Activated T-cell treated with anti-CD3 and anti-CD28 coated beads for 48 hours (primary cell): ENCODE measurements at regions not wholly inside any gene's neighbourhood (a gene's known extent, or its start where the extent isn't known, plus 50 kb on each side); places are given as distances from the start of the nearest gene placed in this dataset.
"Not testable (repeated sequence)": the region's sequence is repeated elsewhere in the genome, so short reads cannot be mapped to it uniquely, and the experiment has no call there.

ENCODE experiments used
- DNase-seq: peaks from one replicate; pipeline ENCODE4 v3.0.0-alpha.2; 2020; ENCODE audit warnings: low read depth

DNA sequence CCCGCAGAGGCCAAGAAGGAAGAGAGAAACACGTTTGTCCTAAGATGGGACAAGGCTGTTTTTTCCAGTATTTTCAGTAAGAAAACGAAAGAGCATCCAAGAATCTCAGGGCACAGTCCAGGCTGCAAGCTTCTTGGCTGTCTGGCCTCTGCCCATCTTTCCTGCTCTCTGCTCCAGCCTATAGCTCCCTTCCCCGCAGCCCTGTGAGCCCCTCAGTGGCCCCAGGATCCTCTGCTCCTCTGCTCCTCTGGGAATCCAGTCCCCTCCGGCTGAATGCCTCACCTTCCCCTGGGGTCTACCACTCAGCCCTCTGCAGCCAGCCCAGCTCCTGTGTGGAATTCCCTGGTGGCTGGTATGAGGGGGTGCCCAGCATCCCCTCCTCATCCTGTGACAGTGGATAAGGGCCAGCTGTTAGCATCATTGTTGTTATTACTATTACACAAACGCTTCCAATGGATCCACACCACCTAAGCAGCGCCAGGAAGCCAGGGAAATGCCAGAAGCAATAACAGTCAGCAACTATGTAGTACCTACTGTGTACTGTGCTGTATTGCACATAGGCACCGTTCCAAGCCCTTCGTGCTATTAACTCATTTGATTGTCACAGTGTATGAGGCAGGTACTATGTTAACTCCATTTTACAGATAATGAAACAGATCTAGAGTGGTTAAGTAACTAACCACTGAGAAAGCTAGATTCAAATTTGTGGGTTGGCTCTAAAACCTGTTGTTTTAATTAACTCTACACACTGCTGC, 60.3 kb upstream of the PTPN1 start:
- no peak for DNase-seq

DNA sequence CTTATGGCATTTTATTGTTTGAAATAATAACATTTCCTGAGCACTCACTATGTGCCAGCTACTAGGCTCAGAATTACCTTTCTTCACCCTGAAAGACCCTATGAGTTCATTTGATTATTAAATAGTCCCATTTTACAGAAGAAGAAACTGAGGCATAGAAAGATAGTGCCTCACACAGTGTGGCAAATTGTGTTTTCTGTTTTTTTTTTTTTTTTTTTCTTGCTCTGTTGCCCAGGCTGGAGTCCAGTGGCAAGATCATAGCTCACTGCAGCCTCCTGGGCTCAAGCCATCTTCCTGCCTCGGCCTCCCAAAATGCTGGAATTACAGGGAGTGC, 59.7 kb upstream of the PTPN1 start:
- no peak for DNase-seq

DNA sequence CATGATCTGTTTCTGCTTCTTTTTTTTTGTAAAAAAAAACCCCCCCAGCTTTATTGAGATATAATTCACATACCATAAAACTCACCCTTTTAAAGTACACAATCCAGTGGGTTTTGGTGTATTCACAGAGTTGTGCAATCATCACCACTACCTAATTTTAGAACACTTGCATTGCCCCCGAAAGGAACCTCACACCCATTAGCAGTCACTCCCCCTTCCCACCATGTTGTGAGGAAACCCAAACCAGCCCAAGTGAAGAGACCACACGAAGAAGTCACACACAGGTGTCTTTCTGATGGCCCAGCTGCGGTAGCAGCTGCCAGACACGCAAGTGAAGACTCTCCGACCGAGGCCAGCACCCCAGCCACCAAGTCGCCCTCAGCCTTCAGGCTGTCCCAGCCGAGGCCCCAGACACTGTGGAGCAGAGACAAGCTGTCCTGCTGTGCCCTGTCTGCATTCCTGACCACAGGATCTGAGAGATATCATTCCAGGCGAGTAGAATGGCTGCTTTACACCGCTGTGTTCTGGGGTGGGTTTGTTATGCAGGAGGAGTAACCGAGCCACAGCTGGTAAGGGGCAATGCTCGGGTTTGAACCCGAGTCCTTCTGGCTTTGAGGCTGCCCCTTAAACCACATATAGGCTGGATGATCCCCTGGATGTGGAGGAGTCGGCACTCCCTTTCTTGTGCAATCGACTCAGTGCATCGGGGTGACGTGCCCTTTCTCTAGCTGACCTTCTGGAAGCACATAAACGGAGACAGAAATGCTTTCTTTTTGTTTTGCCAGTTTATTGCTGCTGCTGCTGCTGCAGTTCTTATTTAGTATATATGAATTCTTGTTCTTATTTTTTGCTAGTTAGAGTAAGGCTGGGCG, 59.1 kb upstream of the PTPN1 start:
- peak; percentile 39 for DNase-seq

DNA sequence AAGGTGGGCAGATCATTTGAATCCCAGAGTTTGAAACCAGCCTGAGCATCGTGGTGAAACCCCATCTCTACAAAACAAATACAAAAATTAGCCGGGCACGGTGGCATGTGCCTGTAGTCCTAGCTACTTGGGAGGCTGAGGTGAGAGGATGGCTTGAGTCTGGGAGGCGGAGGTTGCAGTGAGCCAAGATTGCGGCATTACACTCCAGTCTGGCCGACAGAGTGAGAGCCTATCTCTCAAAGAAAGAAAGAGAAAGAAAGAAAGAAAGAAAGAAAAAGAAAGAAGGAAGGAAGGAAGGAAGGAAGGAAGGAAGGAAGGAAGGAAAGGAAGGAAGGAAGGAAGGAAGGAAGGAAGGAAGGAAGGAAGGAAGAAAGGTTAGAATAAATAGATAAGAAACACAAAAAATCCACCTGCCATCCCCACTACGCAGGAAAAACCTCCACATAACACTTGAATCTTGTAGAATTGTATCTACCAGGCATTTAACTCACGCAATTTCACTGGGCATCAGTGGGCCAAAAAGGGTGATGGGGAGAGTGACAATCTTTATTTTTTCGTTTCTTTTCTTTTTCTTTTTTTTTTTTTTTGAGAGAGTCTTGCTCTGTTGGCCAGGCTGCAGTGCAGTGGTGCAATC, 58.3 kb upstream of the PTPN1 start:
- not testable (repeated sequence) for DNase-seq

DNA sequence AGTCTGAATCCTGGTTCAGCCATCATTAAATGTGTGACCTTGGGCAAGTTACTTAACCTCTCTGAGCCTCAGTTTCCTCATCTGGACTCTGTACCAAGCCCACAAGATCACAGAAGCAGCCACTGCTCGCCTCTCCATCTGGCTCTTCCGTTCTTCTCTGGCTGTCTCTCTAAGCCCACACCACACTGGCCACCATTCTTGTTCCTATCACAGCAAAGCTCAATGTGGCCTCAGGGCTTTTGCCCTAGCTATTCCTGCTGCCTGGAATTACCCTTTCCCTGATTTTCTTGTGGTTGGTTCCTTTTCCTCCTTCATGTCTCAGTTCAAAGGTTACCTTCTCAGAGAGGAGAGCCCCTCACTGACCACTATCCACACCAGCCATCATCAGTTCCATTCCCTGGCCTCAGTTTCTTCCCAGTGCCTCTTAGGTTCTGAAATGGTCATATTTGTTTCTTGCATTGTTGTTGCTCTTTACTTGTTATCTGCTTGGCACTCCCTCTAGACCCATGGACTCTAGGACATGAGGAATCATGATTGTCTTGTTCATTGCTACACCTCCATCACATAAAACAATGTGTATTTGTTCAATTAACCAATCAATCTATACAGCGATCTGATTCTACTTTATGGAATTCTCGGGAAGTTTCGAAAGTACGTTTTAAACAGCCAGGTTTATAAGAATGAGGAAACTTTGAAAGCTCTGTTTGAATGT, 56.5 kb upstream of the PTPN1 start:
- DNase-seq = no peak

DNA sequence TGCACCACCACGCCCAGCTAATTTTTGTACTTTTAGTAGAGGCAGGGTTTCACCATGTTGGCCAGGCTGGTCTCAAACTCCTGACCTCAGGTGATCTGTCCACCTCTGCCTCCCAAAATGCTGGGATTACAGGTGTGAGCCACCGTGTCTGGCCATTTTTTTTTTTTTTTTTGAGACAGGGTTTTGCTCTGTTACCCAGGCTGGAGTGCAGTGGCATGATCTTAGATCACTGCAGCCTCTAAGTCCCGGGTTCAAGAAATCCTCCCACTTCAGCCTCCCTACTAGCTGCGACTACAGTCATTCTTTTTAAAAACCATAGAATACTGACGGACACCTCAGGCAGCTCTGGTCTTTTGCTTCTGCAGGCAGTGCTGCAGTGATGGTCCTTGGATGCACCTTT, 54.9 kb upstream of the PTPN1 start:
- not testable (repeated sequence) for DNase-seq

DNA sequence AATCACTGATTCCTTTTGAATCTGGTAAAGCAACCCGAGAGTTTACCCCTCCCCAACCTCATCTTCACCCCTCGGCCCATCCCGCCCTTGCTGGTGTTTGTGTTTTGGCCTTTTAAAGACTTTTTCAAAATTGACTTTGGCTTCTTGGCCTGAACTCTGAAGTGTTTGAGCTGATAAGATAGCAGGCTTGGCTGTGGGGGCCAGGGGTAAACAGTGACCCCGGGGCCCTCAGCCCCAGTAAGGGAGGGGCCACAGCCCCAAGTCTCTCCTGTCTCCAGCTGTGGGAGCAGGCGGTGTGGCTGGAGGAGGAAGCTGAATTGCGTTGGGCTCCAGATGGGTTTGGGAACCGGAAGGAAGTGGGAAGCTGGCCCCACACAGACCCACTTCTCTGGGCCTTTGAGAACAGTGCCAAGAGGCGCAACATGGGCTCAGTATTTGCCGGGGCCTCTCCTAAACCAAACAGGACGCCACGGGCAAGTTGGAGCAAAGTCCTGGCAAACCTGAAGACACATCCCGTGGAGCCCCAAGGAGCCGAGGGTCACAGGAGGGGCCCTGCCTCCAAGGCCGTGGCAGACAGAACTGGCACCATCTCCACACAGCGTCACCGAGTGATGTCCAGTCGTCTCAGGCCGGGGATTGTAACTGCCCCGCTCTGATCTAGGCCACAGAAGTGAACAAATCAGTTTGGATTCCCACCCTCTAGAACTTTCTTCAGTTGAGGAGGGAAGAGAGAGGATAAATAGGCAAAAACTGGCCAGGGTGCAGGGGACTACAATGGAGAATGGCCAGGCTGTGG, 54.3 kb upstream of the PTPN1 start:
- no peak for DNase-seq

DNA sequence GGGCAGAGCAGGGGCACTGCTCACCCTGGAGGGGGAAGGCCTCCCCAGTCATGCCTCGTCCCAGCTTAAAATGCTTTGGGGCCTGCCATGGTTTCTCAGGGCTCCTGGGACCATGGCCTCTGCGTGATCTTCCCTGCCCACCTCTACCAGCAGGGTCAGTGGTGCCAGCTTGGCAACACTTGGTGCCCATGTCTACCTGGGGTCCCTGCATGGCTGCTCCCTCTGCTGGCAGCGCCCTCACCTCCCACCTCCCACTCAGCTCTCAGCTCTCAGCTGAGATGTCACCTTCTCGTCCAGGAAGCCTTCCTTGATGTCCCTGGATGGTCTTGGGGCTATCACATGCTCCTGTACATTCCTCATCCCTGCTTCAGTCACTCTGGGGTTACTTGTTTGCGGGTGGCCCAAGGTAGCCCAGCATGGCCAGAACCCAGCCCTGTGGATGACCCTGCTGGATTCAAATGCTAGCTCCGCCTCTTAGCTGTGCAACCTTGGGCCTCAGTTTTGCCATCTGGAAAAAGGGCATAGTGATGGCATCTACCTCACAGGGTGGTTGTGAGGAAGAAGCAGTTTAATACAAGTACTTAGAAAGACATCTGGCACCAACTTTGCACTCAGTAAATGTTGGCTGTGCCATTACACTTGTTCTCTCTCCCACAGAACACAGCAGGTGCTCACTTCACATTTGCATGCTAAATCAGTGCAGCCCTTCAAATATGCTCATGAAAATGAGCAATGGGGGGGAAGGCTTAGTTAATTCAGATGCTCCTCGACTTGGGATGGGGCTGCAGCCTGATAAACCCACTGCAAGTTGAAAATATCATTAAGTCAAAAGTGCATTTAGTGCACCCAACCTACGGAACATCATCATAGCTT, 53.5 kb upstream of the PTPN1 start:
- DNase-seq = no peak

DNA sequence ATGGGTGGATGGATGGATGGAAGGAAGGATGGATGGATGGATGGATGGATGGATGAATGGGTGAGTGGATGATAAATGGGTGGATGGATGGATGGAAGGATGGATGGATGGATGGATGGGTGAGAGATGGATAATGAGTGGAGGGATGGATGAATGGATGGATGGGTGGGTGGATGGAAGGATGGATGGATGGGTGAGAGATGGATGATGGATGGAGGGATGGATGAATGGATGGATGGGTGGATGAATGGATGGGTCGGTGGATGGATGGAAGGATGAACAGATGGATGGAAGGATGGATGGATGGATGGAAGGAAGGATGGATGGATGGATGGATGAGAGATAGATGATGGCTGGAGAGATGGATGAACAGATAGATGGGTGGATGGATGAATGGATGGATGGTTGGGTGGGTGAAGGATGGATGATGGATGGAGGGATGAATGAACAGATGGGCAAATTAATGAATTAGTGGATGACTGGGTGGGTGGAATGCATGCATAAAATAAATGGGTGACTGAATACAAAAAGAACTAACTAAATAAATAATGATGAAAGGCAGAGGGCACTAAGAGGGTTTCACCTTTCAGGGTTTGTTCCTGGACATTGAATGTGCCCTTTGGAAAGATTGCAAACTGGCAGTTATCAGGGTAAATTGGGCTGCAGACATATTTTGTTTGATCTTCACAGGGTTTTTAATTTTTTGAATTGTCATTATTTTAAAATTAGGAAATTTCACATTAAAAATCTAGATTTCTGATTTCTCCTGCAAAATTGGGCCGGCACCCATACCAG, 50.9 kb upstream of the PTPN1 start:
- DNase-seq = no peak

DNA sequence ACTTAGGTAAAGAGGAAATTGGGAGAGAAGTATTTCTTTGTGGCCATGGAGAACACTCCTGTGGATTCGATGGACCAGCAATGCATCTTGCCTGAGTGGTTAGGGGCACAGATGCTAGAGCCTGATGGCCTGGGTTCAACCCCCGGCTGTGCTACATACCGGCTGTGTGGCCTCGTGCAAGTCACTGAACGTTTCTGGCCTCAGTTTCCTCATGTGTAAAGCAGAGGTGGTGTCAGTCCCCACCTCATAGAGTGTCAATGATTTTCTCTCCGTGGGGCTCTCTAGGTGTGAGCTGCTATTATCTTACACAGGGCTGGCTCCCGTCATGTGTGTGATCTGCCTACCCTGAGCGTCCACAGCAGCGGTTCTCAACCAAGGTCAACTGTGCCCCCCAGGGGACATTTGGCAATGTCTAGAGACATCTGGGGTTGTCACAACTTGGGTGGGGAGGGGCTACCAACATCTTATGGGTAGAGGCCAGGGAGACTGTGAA, 50.0 kb upstream of the PTPN1 start:
- DNase-seq = no peak
